B cell (primary cell): ENCODE measurements at regions not wholly inside any gene's neighbourhood (a gene's known extent, or its start where the extent isn't known, plus 50 kb on each side); places are given as distances from the start of the nearest gene placed in this dataset.

Source experiments
- CTCF ChIP-seq: fragments of 200-600 bp; IDR thresholded peaks from one replicate; pipeline ENCODE4 v1.8.0; 2022; ENCODE audit warnings: antibody characterized with exemption, mild to moderate bottlenecking
- EZH2 ChIP-seq: IDR thresholded peaks from 2 replicates; pipeline ENCODE4 v1.6.1; 2012; ENCODE audit warnings: borderline replicate concordance, low read depth, mild to moderate bottlenecking, moderate library complexity, low read length; ENCODE audit not compliant: insufficient read depth, poor library complexity, severe bottlenecking

- TF ChIP-seq CTCF (no peak), EZH2 (no peak)
Measured at GRCh38 chr2:109703798-109704197, 89.6 kb downstream of the SOWAHC start.
